ENCODE measurements at regions not wholly inside any gene's neighbourhood (a gene's known extent, or its start where the extent isn't known, plus 50 kb on each side); places are given as distances from the start of the nearest gene placed in this dataset.

- no peak for DNase-seq
These were observed 1263.0 kb downstream of the LRFN5 start for GRCh38 chr14:42869681-42870080.

DNA sequence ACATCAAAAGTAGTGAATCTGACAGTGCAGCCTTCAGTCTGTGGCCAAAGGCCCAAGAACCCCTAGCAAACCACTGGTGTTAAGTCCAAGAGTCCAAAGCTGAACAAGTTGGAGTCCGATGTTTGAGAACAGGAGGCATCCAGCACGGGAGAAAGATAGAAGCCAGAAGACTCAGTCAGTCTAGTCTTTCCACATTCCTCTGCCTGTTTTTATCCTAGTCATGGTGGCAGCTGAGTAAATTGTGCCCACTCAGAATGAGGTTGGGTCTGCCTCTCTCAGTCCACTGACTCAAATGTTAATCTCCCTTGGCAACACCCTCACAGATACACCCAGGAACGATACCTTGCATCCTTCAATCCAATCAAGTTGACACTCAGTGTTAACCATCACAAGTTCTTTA lies 1255.4 kb downstream of the LRFN5 start:
- no peak for DNase-seq

DNA sequence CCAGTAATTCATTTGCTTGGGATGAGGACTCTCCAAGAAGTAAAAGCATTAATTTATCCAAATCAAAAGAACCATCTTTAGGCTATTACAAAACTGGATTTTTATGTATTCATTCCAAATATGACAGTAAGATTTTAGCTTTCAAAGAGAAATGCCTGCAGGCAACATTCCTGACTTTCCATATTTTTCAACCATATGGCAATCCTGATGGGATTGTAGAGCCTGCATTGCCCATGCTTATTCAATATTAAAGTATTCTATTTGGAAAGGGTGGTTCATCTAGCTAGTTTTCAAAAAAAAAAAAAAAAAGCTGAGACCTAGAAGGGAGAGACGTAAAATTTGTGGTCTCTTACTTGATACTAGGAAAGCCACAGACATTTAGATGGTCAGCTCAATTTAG lies 1253.7 kb downstream of the LRFN5 start:
- DNase-seq = no peak

DNA sequence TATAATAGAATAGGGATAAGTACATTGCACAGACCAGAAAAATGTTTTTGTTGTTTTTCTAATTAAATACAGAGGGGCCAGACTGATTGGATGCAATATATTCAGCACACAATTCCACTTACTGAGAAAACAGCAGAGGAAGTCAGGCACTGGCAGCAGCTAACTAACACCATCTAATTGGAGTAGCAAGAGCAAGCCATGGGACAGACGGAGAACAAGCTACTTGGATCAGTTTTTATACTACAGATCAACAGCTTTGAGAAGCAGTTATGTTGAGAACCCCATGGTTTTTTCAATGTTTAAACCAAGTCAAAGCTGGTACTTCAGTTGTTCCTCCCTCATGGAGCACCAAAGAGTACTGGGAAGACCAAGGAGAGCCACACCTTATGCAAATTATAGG lies 1249.4 kb downstream of the LRFN5 start:
- no peak for DNase-seq

DNA sequence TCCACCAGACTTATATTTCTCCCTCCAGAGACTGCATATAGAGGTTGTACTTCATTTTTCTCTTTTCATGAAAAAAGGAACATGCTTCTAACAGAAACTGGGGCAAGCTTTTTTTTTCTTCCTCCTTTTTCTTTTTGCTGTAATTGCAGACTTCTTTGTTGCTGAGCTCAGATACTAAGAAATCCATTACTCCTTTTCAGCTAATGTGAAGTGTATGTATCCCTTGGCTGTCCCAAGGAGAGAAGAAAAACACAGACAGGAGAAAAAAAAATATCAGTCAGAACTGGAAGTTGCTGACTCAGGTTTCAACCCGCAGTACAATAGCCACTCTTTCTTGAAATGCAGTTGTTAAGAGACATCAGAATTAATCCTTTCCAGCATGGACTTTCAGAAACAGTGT lies 1248.4 kb downstream of the LRFN5 start:
- DNase-seq = no peak

DNA sequence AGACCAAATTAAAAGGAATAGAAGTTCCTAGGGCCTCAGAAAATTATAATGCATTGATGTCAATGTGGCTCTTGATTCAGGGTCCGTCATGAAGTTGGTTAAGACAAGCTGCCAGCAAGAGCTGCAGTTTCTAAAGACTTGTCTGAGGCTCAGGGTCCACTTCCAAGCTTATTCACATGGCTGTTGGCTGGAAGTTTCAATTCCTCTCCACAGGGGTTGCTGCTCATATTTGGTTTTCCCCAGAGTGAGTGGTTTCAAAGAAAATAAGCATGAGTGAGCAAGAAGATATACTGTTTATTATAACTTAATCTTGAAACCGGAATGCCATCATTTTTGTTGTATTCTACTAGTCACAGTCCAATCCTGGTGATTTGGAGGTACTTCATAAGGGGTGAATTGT lies 1247.4 kb downstream of the LRFN5 start:
- no peak for DNase-seq

DNA sequence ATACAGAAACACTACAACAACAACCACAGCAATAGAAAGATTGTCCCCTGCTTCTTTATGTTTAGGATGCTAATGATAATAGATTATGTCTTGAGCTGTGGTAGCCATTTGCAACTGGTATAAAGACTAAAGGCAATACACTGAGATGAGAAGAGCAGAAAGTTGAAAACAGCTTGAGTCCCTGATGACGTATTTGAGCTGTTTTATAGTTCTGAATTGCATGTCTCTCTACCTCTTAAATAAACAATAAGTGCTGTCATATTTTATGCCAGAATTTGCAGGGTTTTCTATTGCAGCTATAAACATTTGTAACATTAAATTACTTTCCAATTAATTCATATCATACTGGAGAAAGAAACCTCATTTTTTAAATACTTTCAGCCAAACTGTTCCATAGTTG lies 1242.0 kb downstream of the LRFN5 start:
- DNase-seq = no peak

DNA sequence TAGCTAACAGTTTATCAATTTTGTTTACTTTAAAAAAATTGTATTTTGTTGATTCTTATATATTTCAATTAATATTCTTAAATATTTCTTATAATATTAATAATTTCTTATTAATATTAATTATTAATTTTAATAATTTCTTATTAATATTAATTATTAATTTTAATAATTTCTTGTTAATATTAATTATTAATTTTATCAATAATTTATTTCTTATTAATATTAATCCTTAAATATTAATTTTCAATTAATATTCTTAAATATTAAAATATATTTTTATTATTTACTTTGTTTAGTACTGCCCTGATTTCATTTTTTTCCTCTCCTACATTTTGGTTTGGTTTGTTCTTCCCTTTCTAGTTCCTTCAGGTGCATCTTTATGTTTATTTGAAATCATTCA lies 1208.1 kb downstream of the LRFN5 start:
- no peak for DNase-seq

GRCh38 chr14:42806909-42807315 lies 1200.2 kb downstream of the LRFN5 start:
- DNase-seq = no peak

GRCh38 chr14:42804141-42804540 lies 1197.5 kb downstream of the LRFN5 start:
- peak; percentile 83 for DNase-seq

DNA sequence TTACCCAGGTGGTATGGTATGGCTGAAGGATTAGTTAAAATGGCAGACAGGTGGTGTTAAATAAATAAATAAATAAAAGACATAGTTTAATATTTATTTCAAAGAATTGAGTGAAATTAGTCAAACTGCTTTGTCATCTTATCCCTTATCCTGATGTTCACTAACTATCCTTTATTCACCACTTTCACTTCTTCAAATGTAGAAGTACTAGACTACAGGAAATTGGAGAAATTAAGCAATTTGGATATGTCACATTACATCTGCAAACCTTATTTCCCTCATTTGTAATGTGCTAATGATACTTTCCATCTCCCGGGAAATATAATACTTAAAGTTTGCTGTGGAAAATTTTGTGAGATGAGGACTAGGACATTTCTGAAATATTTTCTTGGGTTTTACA lies 1195.7 kb downstream of the LRFN5 start:
- DNase-seq = no peak

GRCh38 chr14:42792166-42792565 lies 1185.5 kb downstream of the LRFN5 start:
- no peak for DNase-seq

DNA sequence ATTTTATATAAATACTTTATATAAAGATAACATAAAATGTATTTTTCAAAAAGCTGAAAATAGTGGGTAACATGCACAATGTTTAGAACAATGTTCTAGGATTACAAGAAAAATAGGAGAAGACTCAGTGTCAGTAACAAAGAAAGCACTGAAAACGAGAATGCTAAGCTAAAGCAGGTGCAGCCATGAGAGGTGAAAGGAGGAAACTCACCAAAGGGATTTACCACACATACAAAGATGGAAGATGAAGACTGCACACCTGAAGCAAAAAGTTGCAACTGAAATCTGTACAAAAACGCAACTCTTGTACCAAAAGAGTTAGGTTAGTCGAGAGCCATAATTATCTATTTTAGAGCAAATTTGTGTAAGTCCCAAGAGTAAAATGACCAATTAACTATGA lies 1176.1 kb downstream of the LRFN5 start:
- DNase-seq = no peak

DNA sequence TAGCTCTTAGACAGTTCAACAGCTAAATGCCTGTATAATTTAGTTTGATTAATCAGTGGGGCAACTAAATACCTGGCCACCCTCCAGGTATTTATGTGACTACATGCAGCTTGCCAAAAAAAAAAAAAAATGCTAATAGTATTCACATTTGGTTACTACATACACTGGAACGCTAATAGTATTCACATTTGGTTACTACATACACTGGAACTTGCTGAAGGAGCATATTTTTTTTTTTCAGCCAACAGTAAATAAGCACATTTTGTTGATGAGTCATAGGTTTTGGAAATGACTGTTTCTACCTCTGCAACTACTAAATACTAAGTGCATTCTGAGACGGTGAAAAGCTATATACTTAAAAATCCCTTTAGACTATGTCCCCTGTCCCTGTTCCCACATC lies 1172.3 kb downstream of the LRFN5 start:
- DNase-seq = peak; percentile 59

- no peak for DNase-seq
These were observed 1144.1 kb downstream of the LRFN5 start for GRCh38 chr14:42750771-42751170.

DNA sequence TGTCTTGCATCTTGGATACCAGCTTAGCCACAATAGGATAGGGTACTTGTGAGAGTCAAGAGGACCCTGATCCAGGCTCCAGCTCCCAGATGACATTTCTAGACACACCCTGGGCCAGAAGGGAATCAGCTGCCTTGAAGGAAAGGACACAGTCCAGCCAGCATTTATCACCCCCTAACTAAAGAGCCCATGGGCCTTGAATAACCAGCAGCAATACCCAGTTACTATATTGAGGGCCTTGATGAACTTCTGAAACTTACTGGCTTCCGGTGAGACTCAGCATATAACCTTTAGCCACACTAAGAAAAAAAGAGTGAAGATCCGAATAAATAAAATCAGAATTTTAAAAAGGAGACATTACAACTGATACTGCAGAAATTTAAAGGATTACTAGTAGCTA lies 1135.4 kb downstream of the LRFN5 start:
- no peak for DNase-seq

- DNase-seq = no peak
These were observed 1129.7 kb downstream of the LRFN5 start for GRCh38 chr14:42736408-42736807.

- no peak for DNase-seq
These were observed 1127.4 kb downstream of the LRFN5 start for GRCh38 chr14:42734041-42734440.

- DNase-seq = no peak
These were observed 1125.3 kb downstream of the LRFN5 start for GRCh38 chr14:42732005-42732404.

DNA sequence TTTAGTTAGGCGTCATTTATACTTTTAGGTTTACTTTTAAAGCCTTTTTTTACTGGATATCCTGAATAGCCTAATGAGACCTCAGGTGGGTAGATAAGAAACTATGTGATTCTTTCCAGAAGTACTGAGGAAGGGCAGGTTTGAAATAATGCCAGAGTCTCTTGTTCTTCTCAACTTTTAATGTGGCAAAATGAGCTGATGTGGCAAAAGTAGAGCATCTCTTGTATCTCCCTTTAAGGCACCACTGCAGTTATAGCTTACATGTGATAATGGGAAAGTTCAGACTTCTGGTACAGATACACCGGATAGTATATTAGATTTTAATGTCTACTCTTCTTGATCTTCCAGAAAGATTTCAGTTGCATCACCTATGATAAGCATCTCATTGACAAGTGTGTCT lies 1124.8 kb downstream of the LRFN5 start:
- DNase-seq = no peak

DNA sequence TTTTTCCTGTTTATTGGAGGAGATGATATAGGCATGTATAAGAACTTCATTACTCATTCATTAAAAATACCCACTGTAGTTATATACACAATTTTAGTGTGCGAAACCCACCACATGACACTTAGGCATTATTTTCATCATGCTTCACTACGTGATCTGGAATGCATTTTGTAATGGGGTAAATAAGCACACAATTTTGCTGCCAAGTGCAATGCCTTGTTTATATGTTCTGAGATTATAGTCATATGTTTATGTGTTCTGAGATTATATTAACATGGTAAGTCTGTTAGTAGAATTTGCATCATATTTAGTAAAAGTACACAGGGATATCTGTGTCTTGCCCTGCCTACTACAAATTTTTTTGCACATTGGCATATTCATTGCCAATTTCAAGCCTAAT lies 1123.0 kb downstream of the LRFN5 start:
- DNase-seq = no peak

DNA sequence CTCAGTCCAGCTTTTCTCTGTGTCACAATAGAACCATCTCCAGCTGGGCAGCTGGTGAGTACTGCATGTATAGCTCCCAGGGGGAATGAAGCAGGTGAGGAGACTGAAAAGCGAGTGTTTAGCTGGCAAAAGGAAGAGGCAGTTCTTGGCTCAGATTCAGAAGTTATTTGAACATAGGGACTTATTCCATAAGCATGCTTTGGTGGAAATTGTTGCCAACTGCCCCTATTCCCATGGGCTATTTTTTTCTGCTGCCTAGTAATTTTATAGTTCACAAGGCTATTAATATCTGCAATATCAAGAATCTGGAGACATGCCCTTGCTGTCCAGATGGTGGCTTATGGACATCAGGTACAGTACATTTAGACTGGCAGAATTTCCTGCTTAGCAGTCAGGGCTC lies 1112.7 kb downstream of the LRFN5 start:
- DNase-seq = peak; percentile 72

DNA sequence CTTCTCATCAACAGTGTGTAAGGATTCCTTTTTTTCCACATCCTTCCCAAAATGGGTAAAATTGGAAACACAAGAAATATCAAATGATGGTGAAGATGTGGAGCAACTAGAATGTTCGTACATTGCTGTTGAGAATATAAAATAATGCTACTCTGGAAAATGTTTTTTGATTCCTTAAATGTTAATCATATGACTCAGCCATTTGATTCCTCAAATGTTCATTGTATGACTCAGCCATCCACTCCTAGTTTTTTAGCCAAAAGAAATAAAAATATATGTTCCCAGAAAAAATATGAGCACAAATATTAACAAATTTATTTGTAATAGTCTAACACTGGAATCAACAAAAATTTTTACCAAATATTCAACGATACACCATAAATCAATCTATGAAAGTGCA lies 1108.6 kb downstream of the LRFN5 start:
- DNase-seq = no peak

DNA sequence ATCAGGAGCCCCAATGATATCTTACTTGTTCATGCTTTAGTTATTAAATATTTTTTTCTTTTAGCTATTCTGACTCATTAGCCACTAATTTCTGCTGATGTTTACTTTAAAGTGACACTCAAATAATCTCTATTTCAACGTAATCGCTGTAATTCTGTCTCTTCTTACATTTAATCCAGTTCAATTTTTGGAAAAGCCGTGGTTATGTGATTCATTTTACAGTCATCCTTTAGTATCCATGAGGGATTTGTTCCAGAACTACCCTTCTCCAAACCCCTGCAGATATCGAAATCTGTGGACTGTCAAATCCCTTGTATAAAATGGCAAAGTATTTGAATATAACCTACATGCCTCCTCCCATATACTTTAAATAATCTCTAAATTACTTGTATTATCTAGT lies 1103.4 kb downstream of the LRFN5 start:
- DNase-seq = no peak

DNA sequence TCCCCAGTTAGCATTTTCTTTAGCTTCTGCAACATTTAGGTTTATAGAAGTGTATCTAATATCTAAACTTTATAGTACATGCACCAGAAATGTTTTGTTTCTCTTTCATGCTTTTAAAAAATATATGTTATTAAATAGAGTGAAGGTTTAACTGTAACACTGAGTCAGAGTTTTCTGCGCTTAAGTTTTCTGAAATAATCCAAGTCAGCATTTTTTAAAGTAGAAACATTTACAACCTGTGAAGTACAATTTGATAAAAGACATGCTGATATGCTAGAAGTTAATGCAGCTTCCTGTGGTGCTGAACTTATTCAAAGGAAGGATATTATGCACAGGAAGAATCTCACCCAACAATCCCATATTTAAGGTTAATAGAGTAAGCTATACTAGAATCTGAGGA lies 1096.8 kb downstream of the LRFN5 start:
- DNase-seq = no peak

- DNase-seq = no peak
These were observed 1080.7 kb downstream of the LRFN5 start for GRCh38 chr14:42687421-42687820.

All from NCI-H1694 treated with DMSO at 0.1 percent for 48 hours (cell line).